A673 (cell line): ENCODE measurements at regions not wholly inside any gene's neighbourhood (a gene's known extent, or its start where the extent isn't known, plus 50 kb on each side); places are given as distances from the start of the nearest gene placed in this dataset.

Experiments used
- BruUV-seq: library from RNA; stranded (reverse); fragments of 400-500 nt; replicated peaks from 2 replicates; lab custom pipeline; 2021; lab: Mats Ljungman, UMichigan
- CTCF ChIA-PET: fragments of 300-600 bp; sonication (Branson Sonifier 250); formaldehyde crosslinking; loops from one replicate; lab custom pipeline; 2022; ENCODE audit warnings: antibody characterized with exemption; lab: Charles Lee
- POLR2A ChIA-PET: fragments of 300-600 bp; sonication (Branson Sonifier 250); formaldehyde crosslinking; loops from one replicate; lab custom pipeline; 2022; ENCODE audit warnings: antibody characterized with exemption; ENCODE audit not compliant: low non-redundant PET; lab: Charles Lee
- DNase-seq: peaks from one replicate; pipeline ENCODE4 v3.0.0-alpha.2; 2015; ENCODE audit warnings: low spot score
- H3K27ac ChIP-seq: fragments of 200-600 bp; sonication (generic); 2 replicates; pipeline ENCODE4 v1.5.1; 2016; ENCODE audit warnings: mixed run types, low read depth, mild to moderate bottlenecking, mixed read lengths, antibody characterized with exemption, low read length; ENCODE audit not compliant: poor library complexity, severe bottlenecking
- H3K27me3 ChIP-seq: fragments of 200-600 bp; sonication (generic); replicated peaks from 2 replicates; pipeline ENCODE4 v1.6.1; 2017; ENCODE audit warnings: mixed run types, low read depth, mild to moderate bottlenecking, mixed read lengths, antibody characterized with exemption, low read length; ENCODE audit not compliant: insufficient read depth, poor library complexity
- H3K36me3 ChIP-seq: fragments of 200-600 bp; sonication (generic); 2 replicates; pipeline ENCODE4 v1.6.1; 2016; ENCODE audit warnings: mixed run types, mild to moderate bottlenecking, mixed read lengths, antibody characterized with exemption, low read length; ENCODE audit not compliant: insufficient read depth, poor library complexity, severe bottlenecking
- H3K4me1 ChIP-seq: fragments of 200-600 bp; sonication (generic); 2 replicates; pipeline ENCODE4 v1.6.1; 2017; ENCODE audit warnings: mixed run types, mild to moderate bottlenecking, mixed read lengths, antibody characterized with exemption, low read length; ENCODE audit not compliant: insufficient read depth, poor library complexity, severe bottlenecking
- H3K4me3 ChIP-seq: fragments of 200-600 bp; sonication (generic); 2 replicates; pipeline ENCODE4 v1.5.1; 2016; ENCODE audit warnings: low read depth, mixed run types, mild to moderate bottlenecking, mixed read lengths, low read length; ENCODE audit not compliant: poor library complexity, severe bottlenecking
- H3K9me3 ChIP-seq: fragments of 200-600 bp; sonication (generic); 2 replicates; pipeline ENCODE4 v1.6.1; 2016; ENCODE audit warnings: mixed run types, low read depth, mild to moderate bottlenecking, mixed read lengths, antibody characterized with exemption, low read length; ENCODE audit not compliant: poor library complexity, severe bottlenecking
- CTCF ChIP-seq: fragments of 300-800, 200-600 bp; sonication (generic); conservative IDR thresholded peaks from 2 replicates; pipeline ENCODE4 v1.5.1; 2017; ENCODE audit warnings: low read depth, mild to moderate bottlenecking, antibody characterized with exemption, low read length, moderate library complexity, mixed read lengths
- EZH2 ChIP-seq: fragments of 200-600 bp; sonication (generic); IDR thresholded peaks from 2 replicates; pipeline ENCODE4 v1.6.1; 2017; ENCODE audit warnings: borderline replicate concordance, low read depth, mild to moderate bottlenecking, mixed read lengths, antibody characterized with exemption, low read length; ENCODE audit not compliant: poor library complexity, severe bottlenecking
- intact Hi-C: fragments of 100-400 bp; cut with micrococcal nuclease; formaldehyde crosslinking; loops from one replicate; pipeline ENCODE4 v1.10.0; 2022; ENCODE audit not compliant: unreplicated experiment

GRCh38 chr18:11411048-11411447, 198.3 kb upstream of the SLC35G4 start:
- Histone ChIP-seq H3K4me1 (no peaks in the 10 kb centered on the region), H3K27me3 (no peaks in the 10 kb centered on the region), H3K27ac (no peak overlapping the region), H3K36me3 (no peaks in the 10 kb centered on the region), H3K9me3 (no peaks in the 10 kb centered on the region), H3K4me3 (no peak overlapping the region)
- ChIA-PET CTCF (no interaction called here), POLR2A (no interaction called here)
- BruUV-seq: no TSS peak
- no peak for TF ChIP-seq CTCF
- TF ChIP-seq EZH2: no peak
- no peak for DNase-seq
- intact Hi-C loops: no loop called here

GRCh38 chr18:11408555-11409065, 200.8 kb upstream of the SLC35G4 start:
- TF ChIP-seq EZH2 (no peak), CTCF (no peak)
- H3K4me1 ChIP-seq: no peaks in the 10 kb centered on the region
- no peak overlapping the region for H3K27ac ChIP-seq
- DNase-seq: no peak
- ChIA-PET POLR2A (no interaction called here), CTCF (no interaction called here)
- H3K36me3 ChIP-seq: no peaks in the 10 kb centered on the region
- BruUV-seq: no TSS peak
- H3K9me3 ChIP-seq: no peaks in the 10 kb centered on the region
- no peak overlapping the region for H3K4me3 ChIP-seq
- no peaks in the 10 kb centered on the region for H3K27me3 ChIP-seq
- intact Hi-C loops: loop anchor here (10.0 kb wide), 1 partner anchor 146 kb away; no protein-coding TSS in a partner anchor

- intact Hi-C loops: loop anchor here (10.0 kb wide), 1 partner anchor 147 kb away; no protein-coding TSS in a partner anchor
- no peaks in the 10 kb centered on the region for H3K36me3 ChIP-seq
- no peaks in the 10 kb centered on the region for H3K27me3 ChIP-seq
- H3K4me1 ChIP-seq: no peaks in the 10 kb centered on the region
- H3K27ac ChIP-seq: no peak overlapping the region
- ChIA-PET POLR2A (no interaction called here), CTCF (no interaction called here)
- no TSS peak for BruUV-seq
- H3K4me3 ChIP-seq: no peak overlapping the region
- no peak for DNase-seq
- no peaks in the 10 kb centered on the region for H3K9me3 ChIP-seq
- TF ChIP-seq EZH2 (no peak), CTCF (no peak)
Observed at GRCh38 chr18:11407940-11408339, 201.5 kb upstream of the SLC35G4 start.
